Lower leg skin (tissue), 3 donors: ENCODE measurements at regions not wholly inside any gene's neighbourhood (a gene's known extent, or its start where the extent isn't known, plus 50 kb on each side); places are given as distances from the start of the nearest gene placed in this dataset.

Experiments
- POLR2A ChIP-seq, 2 donors: fragments of 450-650 bp; IDR thresholded peaks; one replicate each; pipeline ENCODE4 v1.6.1; 2016 to 2017; ENCODE audit warnings: antibody characterized with exemption in 2 of 2, mild to moderate bottlenecking in 1 of 2, moderate library complexity in 1 of 2
- TF ChIP-seq, protein P1 (sequence below), 3 donors: fragments of 450-650 bp; IDR thresholded peaks; one replicate each; pipeline ENCODE4 v1.5.1; 2016; ENCODE audit warnings: antibody characterized with exemption in 3 of 3, mild to moderate bottlenecking in 3 of 3, moderate library complexity in 2 of 3

- no peak for TF ChIP-seq POLR2A (IDR thresholded peaks at IDR 0.05)
- TF ChIP-seq, protein P1, sequence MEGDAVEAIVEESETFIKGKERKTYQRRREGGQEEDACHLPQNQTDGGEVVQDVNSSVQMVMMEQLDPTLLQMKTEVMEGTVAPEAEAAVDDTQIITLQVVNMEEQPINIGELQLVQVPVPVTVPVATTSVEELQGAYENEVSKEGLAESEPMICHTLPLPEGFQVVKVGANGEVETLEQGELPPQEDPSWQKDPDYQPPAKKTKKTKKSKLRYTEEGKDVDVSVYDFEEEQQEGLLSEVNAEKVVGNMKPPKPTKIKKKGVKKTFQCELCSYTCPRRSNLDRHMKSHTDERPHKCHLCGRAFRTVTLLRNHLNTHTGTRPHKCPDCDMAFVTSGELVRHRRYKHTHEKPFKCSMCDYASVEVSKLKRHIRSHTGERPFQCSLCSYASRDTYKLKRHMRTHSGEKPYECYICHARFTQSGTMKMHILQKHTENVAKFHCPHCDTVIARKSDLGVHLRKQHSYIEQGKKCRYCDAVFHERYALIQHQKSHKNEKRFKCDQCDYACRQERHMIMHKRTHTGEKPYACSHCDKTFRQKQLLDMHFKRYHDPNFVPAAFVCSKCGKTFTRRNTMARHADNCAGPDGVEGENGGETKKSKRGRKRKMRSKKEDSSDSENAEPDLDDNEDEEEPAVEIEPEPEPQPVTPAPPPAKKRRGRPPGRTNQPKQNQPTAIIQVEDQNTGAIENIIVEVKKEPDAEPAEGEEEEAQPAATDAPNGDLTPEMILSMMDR (IDR thresholded peaks at IDR 0.05) = no peak
These were observed 179.3 kb upstream of the MGAT5 start for GRCh38 chr2:134074619-134075018.
